IMR-90 (cell line): ENCODE measurements at regions not wholly inside any gene's neighbourhood (a gene's known extent, or its start where the extent isn't known, plus 50 kb on each side); places are given as distances from the start of the nearest gene placed in this dataset.

Source experiments
- ATAC-seq: fragments of 200-7000 bp; cut with Tn5 transposase; 2 replicates; pipeline ENCODE4 v1.9.1; 2020; ENCODE audit warnings: low read depth, mild to moderate bottlenecking, moderate library complexity
- BruUV-seq: library from RNA; stranded (reverse); fragments of 400-500 nt; replicated peaks from 2 replicates; lab custom pipeline; 2021; lab: Mats Ljungman, UMichigan
- CTCF ChIA-PET: fragments of 300-600 bp; formaldehyde crosslinking; extraction: SDS; loops from one replicate; lab custom pipeline; 2021; ENCODE audit warnings: antibody characterized with exemption; lab: Yijun Ruan, JAX
- POLR2A ChIA-PET: fragments of 300-600 bp; sonication (Branson Sonifier 250); formaldehyde crosslinking; loops from one replicate; lab custom pipeline; 2022; ENCODE audit warnings: antibody characterized with exemption; ENCODE audit not compliant: unreplicated experiment; lab: Charles Lee
- DNase-seq: peaks from one replicate; pipeline ENCODE4 v3.0.0; 2013
- H2AFZ ChIP-seq: replicated peaks from 2 replicates; pipeline ENCODE3; 2013; ENCODE audit warnings: low read length, mild to moderate bottlenecking; ENCODE audit not compliant: poor library complexity
- H2AK5ac ChIP-seq: 2 replicates; pipeline ENCODE4 v1.6.1; 2013; ENCODE audit warnings: low read depth, low read length, inconsistent platforms
- H2AK9ac ChIP-seq: replicated peaks from 2 replicates; pipeline ENCODE3; 2013; ENCODE audit warnings: mild to moderate bottlenecking, low read depth, low read length, moderate library complexity; ENCODE audit not compliant: poor library complexity
- H2BK120ac ChIP-seq: 2 replicates; pipeline ENCODE4 v1.6.1; 2013; ENCODE audit warnings: low read depth, low read length, inconsistent platforms
- H2BK15ac ChIP-seq: 3 replicates; pipeline ENCODE4 v1.6.1; 2013; ENCODE audit warnings: low read depth, low read length, inconsistent platforms
- H2BK20ac ChIP-seq: 2 replicates; pipeline ENCODE4 v1.6.1; 2013; ENCODE audit warnings: low read depth, mild to moderate bottlenecking, inconsistent platforms, low read length, moderate library complexity
- H2BK5ac ChIP-seq: 2 replicates; pipeline ENCODE4 v1.6.1; 2013; ENCODE audit warnings: mild to moderate bottlenecking, low read depth, low read length, inconsistent platforms; ENCODE audit not compliant: poor library complexity, severe bottlenecking
- H3K14ac ChIP-seq: replicated peaks from 2 replicates; pipeline ENCODE4 v1.6.1; 2013; ENCODE audit warnings: low read depth, low read length, inconsistent platforms
- H3K18ac ChIP-seq: 2 replicates; pipeline ENCODE4 v1.6.1; 2013; ENCODE audit warnings: low read depth, low read length, control low read depth
- H3K23ac ChIP-seq: 2 replicates; pipeline ENCODE4 v1.6.1; 2013; ENCODE audit warnings: low read depth, low read length, inconsistent platforms
- H3K27ac ChIP-seq: 2 replicates; pipeline ENCODE4 v1.5.1; 2013; ENCODE audit warnings: mild to moderate bottlenecking, control low read depth, low read length; ENCODE audit not compliant: insufficient read depth
- H3K27me3 ChIP-seq: 2 replicates; pipeline ENCODE4 v1.6.1; 2013; ENCODE audit warnings: low read length; ENCODE audit not compliant: control insufficient read depth, insufficient read depth
- H3K36me3 ChIP-seq: 2 replicates; pipeline ENCODE4 v1.6.1; 2013; ENCODE audit warnings: low read length, mixed read lengths; ENCODE audit not compliant: control insufficient read depth, insufficient read depth
- H3K4ac ChIP-seq: 2 replicates; pipeline ENCODE4 v1.6.1; 2013; ENCODE audit warnings: low read depth, low read length, inconsistent platforms
- H3K4me1 ChIP-seq: 2 replicates; pipeline ENCODE4 v1.6.1; 2013; ENCODE audit warnings: low read length, mixed read lengths; ENCODE audit not compliant: control insufficient read depth, insufficient read depth
- H3K4me2 ChIP-seq: 2 replicates; pipeline ENCODE4 v1.6.1; 2013; ENCODE audit warnings: low read depth, mild to moderate bottlenecking, control low read depth, low read length, moderate library complexity
- H3K4me3 ChIP-seq: 2 replicates; pipeline ENCODE4 v1.5.1; 2013; ENCODE audit warnings: low read depth, mild to moderate bottlenecking, control low read depth, low read length, moderate library complexity; ENCODE audit not compliant: insufficient read depth
- H3K56ac ChIP-seq: 2 replicates; pipeline ENCODE4 v1.6.1; 2013; ENCODE audit warnings: low read length, inconsistent platforms; ENCODE audit not compliant: insufficient read depth; ENCODE audit errors: extremely low read depth
- H3K79me1 ChIP-seq, 2 experiments: 2 replicates each; pipeline ENCODE4 v1.6.1; 2013; ENCODE audit warnings: low read length in 2 of 2, inconsistent platforms in 1 of 2, low read depth in 1 of 2
- H3K9ac ChIP-seq: 2 replicates; pipeline ENCODE4 v1.6.1; 2013; ENCODE audit warnings: low read depth, low read length, control low read depth
- H3K9me1 ChIP-seq: 2 replicates; pipeline ENCODE4 v1.6.1; 2013; ENCODE audit warnings: low read length, inconsistent platforms; ENCODE audit not compliant: insufficient read depth
- H3K9me3 ChIP-seq: 2 replicates; pipeline ENCODE4 v1.6.1; 2013; ENCODE audit warnings: low read length; ENCODE audit not compliant: control insufficient read depth, insufficient read depth
- H4K20me1 ChIP-seq: 2 replicates; pipeline ENCODE4 v1.6.1; 2013; ENCODE audit warnings: low read length, inconsistent platforms; ENCODE audit not compliant: insufficient read depth
- H4K5ac ChIP-seq: 2 replicates; pipeline ENCODE4 v1.6.1; 2013; ENCODE audit warnings: mild to moderate bottlenecking, low read depth, low read length, control low read depth
- H4K8ac ChIP-seq, 2 experiments: 2 replicates each; pipeline ENCODE4 v1.6.1; 2013; ENCODE audit warnings: low read depth in 2 of 2, low read length in 2 of 2, control low read depth in 1 of 2, inconsistent platforms in 1 of 2
- H4K91ac ChIP-seq: 2 replicates; pipeline ENCODE4 v1.6.1; 2013; ENCODE audit warnings: low read depth, low read length, inconsistent platforms; ENCODE audit not compliant: insufficient read depth
- BHLHE40 ChIP-seq: fragments of 150-350 bp; IDR thresholded peaks from 2 replicates; pipeline ENCODE4 v1.6.1; 2016; ENCODE audit warnings: mild to moderate bottlenecking, low read depth, low read length
- WGBS, 2 experiments: methylation state at CpG; one replicate each; pipeline versions ENCODE4 v1.1.5 to v1.1.7; 2013; ENCODE audit warnings: missing lambda C conversion rate in 2 of 2; ENCODE audit not compliant: insufficient read length in 1 of 2; ENCODE audit errors: extremely low coverage in 2 of 2; 5-methylcytosine and 5-hydroxymethylcytosine counted together
- dilution Hi-C: fragments of 300-500 bp; cut with HindIII; formaldehyde crosslinking; loops from one replicate; pipeline ENCODE4 v1.14.3; 2018; ENCODE audit warnings: low sequenced_read_pairs; ENCODE audit not compliant: unreplicated experiment
- in situ Hi-C: fragments of 300-500 bp; cut with MboI; formaldehyde crosslinking; loops from 3 replicates; pipeline ENCODE4 v1.14.3; 2019; ENCODE audit warnings: low sequenced_read_pairs, inconsistent platforms, mixed read lengths
- intact Hi-C: fragments of 100-400 bp; cut with micrococcal nuclease; formaldehyde crosslinking; loops from 2 replicates; pipeline ENCODE4 v1.10.0; 2022
- TF ChIP-seq, protein P1 (sequence below): fragments of 150-350 bp; IDR thresholded peaks from 2 replicates; pipeline ENCODE4 v1.6.1; 2016; ENCODE audit warnings: low read depth, mild to moderate bottlenecking, low read length, moderate library complexity, borderline replicate concordance

DNA sequence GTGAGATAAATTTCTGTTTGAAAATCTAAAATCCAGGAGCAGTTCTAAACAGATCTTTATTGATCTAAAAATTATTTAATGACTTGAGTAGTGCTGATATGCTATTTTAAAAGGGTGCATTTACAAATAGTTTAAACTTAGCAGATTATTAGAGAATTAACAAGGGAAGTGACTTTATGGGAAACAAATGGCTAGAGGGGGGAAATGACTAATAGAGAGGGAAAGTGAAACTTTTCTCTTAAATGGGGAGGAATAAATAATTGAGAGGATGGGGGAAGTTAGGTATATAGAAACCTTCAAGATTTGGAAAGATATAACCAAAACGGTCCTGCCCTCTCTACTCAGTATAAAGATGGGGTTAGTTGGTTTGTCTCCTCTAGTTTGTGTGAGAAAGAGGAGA is 90.1 kb upstream of the ARMC3 start:
- dilution Hi-C loops (no loop called here), in situ Hi-C loops (no loop called here), intact Hi-C loops (no loop called here)
- no peaks in the 10 kb centered on the region for H3K9me3 ChIP-seq
- H2BK5ac ChIP-seq, result no peak overlapping the region
- H4K5ac ChIP-seq, result no peak overlapping the region
- H3K79me1 ChIP-seq, result no peaks in the 10 kb centered on the region
- H2BK120ac ChIP-seq, result no peak overlapping the region
- no peak overlapping the region for H3K27ac ChIP-seq
- H3K9ac ChIP-seq, result no peak overlapping the region
- H3K4ac ChIP-seq, result no peak overlapping the region
- TF ChIP-seq, protein P1, sequence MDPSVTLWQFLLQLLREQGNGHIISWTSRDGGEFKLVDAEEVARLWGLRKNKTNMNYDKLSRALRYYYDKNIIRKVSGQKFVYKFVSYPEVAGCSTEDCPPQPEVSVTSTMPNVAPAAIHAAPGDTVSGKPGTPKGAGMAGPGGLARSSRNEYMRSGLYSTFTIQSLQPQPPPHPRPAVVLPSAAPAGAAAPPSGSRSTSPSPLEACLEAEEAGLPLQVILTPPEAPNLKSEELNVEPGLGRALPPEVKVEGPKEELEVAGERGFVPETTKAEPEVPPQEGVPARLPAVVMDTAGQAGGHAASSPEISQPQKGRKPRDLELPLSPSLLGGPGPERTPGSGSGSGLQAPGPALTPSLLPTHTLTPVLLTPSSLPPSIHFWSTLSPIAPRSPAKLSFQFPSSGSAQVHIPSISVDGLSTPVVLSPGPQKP, result no peak
- TF ChIP-seq BHLHE40, result no peak
- H3K4me3 ChIP-seq, result no peak overlapping the region
- no peaks in the 10 kb centered on the region for H3K27me3 ChIP-seq
- ATAC-seq (no peak), DNase-seq (no peak)
- no peak overlapping the region for H4K8ac ChIP-seq
- H3K4me1 ChIP-seq, result no peaks in the 10 kb centered on the region; the same call in 1 of the 2 replicates
- H3K9me1 ChIP-seq, result no peaks in the 10 kb centered on the region
- BruUV-seq, result no TSS peak
- no peak overlapping the region for H3K4me2 ChIP-seq
- ChIA-PET POLR2A (interaction anchor here (0.5 kb wide), 1 partner anchor 20 kb away, joined by 7 read pairs; no protein-coding TSS in a partner anchor), CTCF (no interaction called here)
- H3K14ac ChIP-seq, result no peak overlapping the region
- no peak overlapping the region for H3K18ac ChIP-seq
- WGBS, 2 experiments, result no CpG with 5 or more reads among the region's 1 CpG
- H3K56ac ChIP-seq, result no peak overlapping the region
- no peaks in the 10 kb centered on the region for H3K36me3 ChIP-seq
- H2AK5ac ChIP-seq, result no peak overlapping the region
- no peak overlapping the region for H2BK20ac ChIP-seq
- no peaks in the 10 kb centered on the region for H4K20me1 ChIP-seq
- H2BK15ac ChIP-seq, result no peak overlapping the region
- H2AFZ ChIP-seq, result no peak overlapping the region
- H3K23ac ChIP-seq, result no peak overlapping the region
- H2AK9ac ChIP-seq, result no peak overlapping the region
- no peak overlapping the region for H4K91ac ChIP-seq
